ENCODE measurements at regions not wholly inside any gene's neighbourhood (a gene's known extent, or its start where the extent isn't known, plus 50 kb on each side); places are given as distances from the start of the nearest gene placed in this dataset.

- no peaks in the 10 kb centered on the region for H3K36me3 ChIP-seq (ENCODE audit: low read depth)
- no peaks in the 10 kb centered on the region for H3F3A ChIP-seq (ENCODE audit: insufficient read depth, low read depth)
- ChIA-PET CTCF (no interaction called here), POLR2A (ENCODE audit: unreplicated experiment) (no interaction called here)
- no peaks in the 10 kb centered on the region for H3K79me2 ChIP-seq (ENCODE audit: low read depth)
- H4K20me1 ChIP-seq (ENCODE audit: insufficient read depth) = no peaks in the 10 kb centered on the region
- BruUV-seq (replicated peaks) = no TSS peak
- H2AFZ ChIP-seq = no peak overlapping the region
- H3K27ac ChIP-seq = no peak overlapping the region
- no peak for DNase-seq
- no peak for TF ChIP-seq EZH2 (IDR thresholded peaks at IDR 0.05; ENCODE audit: low read depth)
- no peak overlapping the region for H3K4me2 ChIP-seq
- H3K27me3 ChIP-seq (ENCODE audit: insufficient read depth, low read depth) = no peaks in the 10 kb centered on the region
- intact Hi-C loops (cut with micrococcal nuclease; ENCODE audit: unreplicated experiment) = no loop called here
- H3K9me2 ChIP-seq (ENCODE audit: insufficient read depth) = no peaks in the 10 kb centered on the region
- H3K4me1 ChIP-seq (replicated peaks; ENCODE audit: insufficient read depth) = no peaks in the 10 kb centered on the region
- no peak overlapping the region for H3K4me3 ChIP-seq
- H3K9me3 ChIP-seq (ENCODE audit: insufficient read depth, low read depth) = no peaks in the 10 kb centered on the region
These were observed 221.6 kb upstream of the SLIT2 start for GRCh38 chr4:20030108-20030507.

- Histone ChIP-seq H3K27ac (no peak overlapping the region), H4K20me1 (ENCODE audit: insufficient read depth) (no peaks in the 10 kb centered on the region), H3K4me2 (no peak overlapping the region), H3K4me3 (no peak overlapping the region), H3K79me2 (ENCODE audit: low read depth) (no peaks in the 10 kb centered on the region), H3K9me3 (ENCODE audit: insufficient read depth, low read depth) (no peaks in the 10 kb centered on the region), H2AFZ (no peak overlapping the region), H3F3A (ENCODE audit: insufficient read depth, low read depth) (no peaks in the 10 kb centered on the region), H3K9me2 (ENCODE audit: insufficient read depth) (no peaks in the 10 kb centered on the region), H3K4me1 (replicated peaks; ENCODE audit: insufficient read depth) (no peaks in the 10 kb centered on the region), H3K36me3 (ENCODE audit: low read depth) (no peaks in the 10 kb centered on the region), H3K27me3 (ENCODE audit: insufficient read depth, low read depth) (no peaks in the 10 kb centered on the region)
- no peak for TF ChIP-seq EZH2 (IDR thresholded peaks at IDR 0.05; ENCODE audit: low read depth)
- TF ChIP-seq, protein P1, sequence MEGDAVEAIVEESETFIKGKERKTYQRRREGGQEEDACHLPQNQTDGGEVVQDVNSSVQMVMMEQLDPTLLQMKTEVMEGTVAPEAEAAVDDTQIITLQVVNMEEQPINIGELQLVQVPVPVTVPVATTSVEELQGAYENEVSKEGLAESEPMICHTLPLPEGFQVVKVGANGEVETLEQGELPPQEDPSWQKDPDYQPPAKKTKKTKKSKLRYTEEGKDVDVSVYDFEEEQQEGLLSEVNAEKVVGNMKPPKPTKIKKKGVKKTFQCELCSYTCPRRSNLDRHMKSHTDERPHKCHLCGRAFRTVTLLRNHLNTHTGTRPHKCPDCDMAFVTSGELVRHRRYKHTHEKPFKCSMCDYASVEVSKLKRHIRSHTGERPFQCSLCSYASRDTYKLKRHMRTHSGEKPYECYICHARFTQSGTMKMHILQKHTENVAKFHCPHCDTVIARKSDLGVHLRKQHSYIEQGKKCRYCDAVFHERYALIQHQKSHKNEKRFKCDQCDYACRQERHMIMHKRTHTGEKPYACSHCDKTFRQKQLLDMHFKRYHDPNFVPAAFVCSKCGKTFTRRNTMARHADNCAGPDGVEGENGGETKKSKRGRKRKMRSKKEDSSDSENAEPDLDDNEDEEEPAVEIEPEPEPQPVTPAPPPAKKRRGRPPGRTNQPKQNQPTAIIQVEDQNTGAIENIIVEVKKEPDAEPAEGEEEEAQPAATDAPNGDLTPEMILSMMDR (conservative IDR thresholded peaks at IDR 0.05) = no peak
- intact Hi-C loops (cut with micrococcal nuclease; ENCODE audit: unreplicated experiment) = loop anchor here (5.0 kb wide), 1 partner anchor 81 kb away; no protein-coding TSS in a partner anchor
- DNase-seq = peak in 1 of 2 experiments; percentile 36
- no TSS peak for BruUV-seq (replicated peaks)
- ChIA-PET POLR2A (ENCODE audit: unreplicated experiment) (no interaction called here), CTCF (no interaction called here)
These were observed 223.1 kb upstream of the SLIT2 start for GRCh38 chr4:20028645-20029044.

DNA sequence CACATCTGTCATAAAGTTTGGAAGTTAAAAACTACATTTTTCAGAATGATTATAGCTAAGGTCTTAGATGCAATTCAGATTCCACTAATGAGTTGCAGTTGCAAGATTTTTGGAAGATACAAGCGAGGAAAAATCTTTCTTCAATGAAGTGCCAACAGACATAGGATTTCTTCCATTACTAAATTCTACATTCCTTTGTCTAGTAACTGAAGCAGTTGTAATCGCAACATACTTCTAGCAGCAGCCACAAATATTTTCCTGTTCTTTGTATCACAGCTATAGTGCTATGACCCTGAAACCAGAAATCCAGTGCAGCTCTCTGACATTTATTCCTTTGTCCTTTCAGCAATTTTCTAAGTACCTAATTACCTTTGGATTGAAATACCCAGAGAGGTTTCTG is 225.2 kb upstream of the SLIT2 start:
- POLR2A ChIA-PET (ENCODE audit: unreplicated experiment) = no interaction called here
- no TSS peak for BruUV-seq (replicated peaks)

DNA sequence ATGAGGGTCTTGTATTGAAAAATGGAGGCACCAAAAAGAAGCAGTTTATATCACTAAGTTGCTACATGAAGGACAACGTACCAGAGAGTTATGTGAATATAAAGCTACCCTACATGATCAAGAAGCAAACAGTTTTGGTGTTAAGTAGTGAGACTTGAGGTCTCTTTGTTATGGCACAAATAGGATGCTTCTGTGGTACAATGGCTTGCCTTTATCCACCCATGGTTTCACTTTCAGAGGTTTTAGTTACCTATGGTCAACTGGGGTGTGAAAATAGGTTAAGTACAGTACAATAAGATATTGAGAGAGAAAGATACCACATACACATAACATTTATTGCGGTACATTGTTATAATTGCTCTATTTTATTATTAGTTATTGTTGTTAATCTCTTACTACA is 229.2 kb upstream of the SLIT2 start:
- Histone ChIP-seq H3K4me1 (replicated peaks; ENCODE audit: insufficient read depth) (no peaks in the 10 kb centered on the region), H2AFZ (no peak overlapping the region), H3K79me2 (ENCODE audit: low read depth) (no peaks in the 10 kb centered on the region), H3F3A (ENCODE audit: insufficient read depth, low read depth) (no peaks in the 10 kb centered on the region), H3K4me3 (no peak overlapping the region), H3K27ac (no peak overlapping the region), H3K9me3 (ENCODE audit: insufficient read depth, low read depth) (no peaks in the 10 kb centered on the region), H3K9me2 (ENCODE audit: insufficient read depth) (no peaks in the 10 kb centered on the region), H3K27me3 (ENCODE audit: insufficient read depth, low read depth) (no peaks in the 10 kb centered on the region), H3K4me2 (no peak overlapping the region), H3K36me3 (ENCODE audit: low read depth) (no peaks in the 10 kb centered on the region), H4K20me1 (ENCODE audit: insufficient read depth) (no peaks in the 10 kb centered on the region)
- ChIA-PET CTCF (no interaction called here), POLR2A (ENCODE audit: unreplicated experiment) (no interaction called here)
- DNase-seq = no peak
- no TSS peak for BruUV-seq (replicated peaks)
- TF ChIP-seq, protein P1 (conservative IDR thresholded peaks at IDR 0.05) = no peak
- TF ChIP-seq EZH2 (IDR thresholded peaks at IDR 0.05; ENCODE audit: low read depth) = no peak
- intact Hi-C loops (cut with micrococcal nuclease; ENCODE audit: unreplicated experiment) = no loop called here

More for the DNA sequence above, 225.2 kb upstream of the SLIT2 start:
- no peaks in the 10 kb centered on the region for H3K4me1 ChIP-seq (replicated peaks; ENCODE audit: insufficient read depth)
- H2AFZ ChIP-seq = no peak overlapping the region
- H3K9me2 ChIP-seq (ENCODE audit: insufficient read depth) = no peaks in the 10 kb centered on the region
- no peaks in the 10 kb centered on the region for H3K36me3 ChIP-seq (ENCODE audit: low read depth)
- no peak overlapping the region for H3K27ac ChIP-seq
- CTCF ChIA-PET = no interaction called here
- no peak overlapping the region for H3K4me3 ChIP-seq
- no peak overlapping the region for H3K4me2 ChIP-seq
- H3K9me3 ChIP-seq (ENCODE audit: insufficient read depth, low read depth) = no peaks in the 10 kb centered on the region
- no peak for DNase-seq
- TF ChIP-seq, protein P1 (conservative IDR thresholded peaks at IDR 0.05) = no peak
- TF ChIP-seq EZH2 (IDR thresholded peaks at IDR 0.05; ENCODE audit: low read depth) = no peak
- no peaks in the 10 kb centered on the region for H3F3A ChIP-seq (ENCODE audit: insufficient read depth, low read depth)
- H3K79me2 ChIP-seq (ENCODE audit: low read depth) = no peaks in the 10 kb centered on the region
- H3K27me3 ChIP-seq (ENCODE audit: insufficient read depth, low read depth) = no peaks in the 10 kb centered on the region
- H4K20me1 ChIP-seq (ENCODE audit: insufficient read depth) = no peaks in the 10 kb centered on the region
- intact Hi-C loops (cut with micrococcal nuclease; ENCODE audit: unreplicated experiment) = loop anchor here (5.0 kb wide), 1 partner anchor 79 kb away; no protein-coding TSS in a partner anchor

All from PC-9 (cell line).